ES-I3 (cell line): ENCODE measurements at regions not wholly inside any gene's neighbourhood (a gene's known extent, or its start where the extent isn't known, plus 50 kb on each side); places are given as distances from the start of the nearest gene placed in this dataset.
"Not testable (repeated sequence)": the region's sequence is repeated elsewhere in the genome, so short reads cannot be mapped to it uniquely, and the experiment has no call there.

Experiments
- H3K36me3 ChIP-seq: 2 replicates; pipeline ENCODE4 v1.6.1; 2013; ENCODE audit warnings: mild to moderate bottlenecking, low read length, control low read depth, moderate library complexity; ENCODE audit not compliant: insufficient read depth
- H3K4me1 ChIP-seq: 2 replicates; pipeline ENCODE4 v1.6.1; 2013; ENCODE audit warnings: mild to moderate bottlenecking, control low read depth, low read length; ENCODE audit not compliant: insufficient read depth
- H3K9ac ChIP-seq: 2 replicates; pipeline ENCODE4 v1.6.1; 2013; ENCODE audit warnings: low read depth, mild to moderate bottlenecking, low read length, moderate library complexity
- H3K9me3 ChIP-seq: 2 replicates; pipeline ENCODE4 v1.6.1; 2013; ENCODE audit warnings: mild to moderate bottlenecking, low read length, moderate library complexity; ENCODE audit not compliant: control insufficient read depth, insufficient read depth

GRCh38 chr7:65317372-65317771 is 56.3 kb upstream of the ZNF92 start:
- H3K9me3 ChIP-seq = no peaks in the 10 kb centered on the region
- H3K4me1 ChIP-seq = no peaks in the 10 kb centered on the region
- no peaks in the 10 kb centered on the region; the same call in 1 of the 2 replicates for H3K36me3 ChIP-seq
- no peak overlapping the region for H3K9ac ChIP-seq

GRCh38 chr7:65310761-65311160 is 62.9 kb upstream of the ZNF92 start:
- Histone ChIP-seq H3K36me3 (peaks cover 3% of the 10 kb centered on the region), H3K9me3 (no peaks in the 10 kb centered on the region), H3K9ac (no peak overlapping the region), H3K4me1 (no peaks in the 10 kb centered on the region)

- H3K4me1 ChIP-seq = peaks cover 6% of the 10 kb centered on the region; the same call in 1 of the 2 replicates
- no peak overlapping the region for H3K9ac ChIP-seq
- H3K9me3 ChIP-seq = no peaks in the 10 kb centered on the region
- H3K36me3 ChIP-seq = peaks cover 3% of the 10 kb centered on the region
Measured at GRCh38 chr7:65308300-65308678, 65.4 kb upstream of the ZNF92 start.

- H3K36me3 ChIP-seq = peaks cover 3% of the 10 kb centered on the region
- peaks cover 6% of the 10 kb centered on the region; the same call in 1 of the 2 replicates for H3K4me1 ChIP-seq
- H3K9ac ChIP-seq = no peak overlapping the region
- H3K9me3 ChIP-seq = no peaks in the 10 kb centered on the region
Measured at GRCh38 chr7:65307651-65308299, 65.9 kb upstream of the ZNF92 start.

GRCh38 chr7:65304175-65304574 is 69.5 kb upstream of the ZNF92 start:
- Histone ChIP-seq H3K36me3 (peaks cover under 1% of the 10 kb centered on the region), H3K9me3 (no peaks in the 10 kb centered on the region), H3K9ac (no peak overlapping the region), H3K4me1 (peaks cover 6% of the 10 kb centered on the region; the same call in 1 of the 2 replicates)

- Histone ChIP-seq H3K9ac (no peak overlapping the region), H3K36me3 (no peaks in the 10 kb centered on the region; the same call in 1 of the 2 replicates), H3K4me1 (peaks cover 6% of the 10 kb centered on the region; the same call in 1 of the 2 replicates), H3K9me3 (no peaks in the 10 kb centered on the region)
Measured at GRCh38 chr7:65302883-65303282, 70.8 kb upstream of the ZNF92 start.

- no peaks in the 10 kb centered on the region for H3K9me3 ChIP-seq
Measured at GRCh38 chr7:65301007-65301406, 72.6 kb upstream of the ZNF92 start.

GRCh38 chr7:65295409-65295808 is 78.2 kb upstream of the ZNF92 start:
- Histone ChIP-seq H3K4me1 (no peaks in the 10 kb centered on the region), H3K9me3 (no peaks in the 10 kb centered on the region), H3K36me3 (no peaks in the 10 kb centered on the region), H3K9ac (no peak overlapping the region)

More at GRCh38 chr7:65301007-65301406, 72.6 kb upstream of the ZNF92 start:
- H3K9ac ChIP-seq = no peak overlapping the region
- H3K36me3 ChIP-seq = no peaks in the 10 kb centered on the region
- H3K4me1 ChIP-seq = peaks cover 6% of the 10 kb centered on the region; the same call in 1 of the 2 replicates

- not testable (repeated sequence) for H3K4me1 ChIP-seq, H3K9me3 ChIP-seq, H3K36me3 ChIP-seq, H3K9ac ChIP-seq
Measured at GRCh38 chr7:65290340-65290739, 83.3 kb upstream of the ZNF92 start.

GRCh38 chr7:65287023-65287422 is 86.6 kb upstream of the ZNF92 start:
- H3K9ac ChIP-seq = no peak overlapping the region
- H3K36me3 ChIP-seq = no peaks in the 10 kb centered on the region
- H3K9me3 ChIP-seq = no peaks in the 10 kb centered on the region
- no peaks in the 10 kb centered on the region for H3K4me1 ChIP-seq

- Histone ChIP-seq H3K4me1 (no peaks in the 10 kb centered on the region), H3K36me3 (no peaks in the 10 kb centered on the region), H3K9me3 (no peaks in the 10 kb centered on the region), H3K9ac (no peak overlapping the region)
Measured at GRCh38 chr7:65285906-65286864, 87.5 kb upstream of the ZNF92 start.

GRCh38 chr7:65285241-65285640 is 88.4 kb upstream of the ZNF92 start:
- not testable (repeated sequence) for H3K9ac ChIP-seq, H3K36me3 ChIP-seq, H3K9me3 ChIP-seq, H3K4me1 ChIP-seq

- H3K36me3 ChIP-seq = no peaks in the 10 kb centered on the region
- no peak overlapping the region for H3K9ac ChIP-seq
- no peaks in the 10 kb centered on the region for H3K9me3 ChIP-seq
- H3K4me1 ChIP-seq = no peaks in the 10 kb centered on the region
Measured at GRCh38 chr7:65279795-65280194, 93.9 kb upstream of the ZNF92 start.

- Histone ChIP-seq H3K9me3 (no peaks in the 10 kb centered on the region), H3K4me1 (no peaks in the 10 kb centered on the region), H3K9ac (no peak overlapping the region), H3K36me3 (no peaks in the 10 kb centered on the region)
Measured at GRCh38 chr7:65276822-65277221, 96.8 kb upstream of the ZNF92 start.

GRCh38 chr7:65271502-65271901 is 102.2 kb upstream of the ZNF92 start:
- H3K4me1 ChIP-seq, H3K36me3 ChIP-seq, H3K9ac ChIP-seq, H3K9me3 ChIP-seq: not testable (repeated sequence)
